Stimulated activated CD4-positive, alpha-beta T cell treated with anti-CD3 and anti-CD28 coated beads, Interleukin-2, amount 100 ng/mL, for 24 hours (primary cell): ENCODE measurements at regions not wholly inside any gene's neighbourhood (a gene's known extent, or its start where the extent isn't known, plus 50 kb on each side); places are given as distances from the start of the nearest gene placed in this dataset.

Experiments
- DNase-seq, 2 donors: peaks; one replicate each; pipeline ENCODE4 v3.0.0-alpha.2; 2020

DNA sequence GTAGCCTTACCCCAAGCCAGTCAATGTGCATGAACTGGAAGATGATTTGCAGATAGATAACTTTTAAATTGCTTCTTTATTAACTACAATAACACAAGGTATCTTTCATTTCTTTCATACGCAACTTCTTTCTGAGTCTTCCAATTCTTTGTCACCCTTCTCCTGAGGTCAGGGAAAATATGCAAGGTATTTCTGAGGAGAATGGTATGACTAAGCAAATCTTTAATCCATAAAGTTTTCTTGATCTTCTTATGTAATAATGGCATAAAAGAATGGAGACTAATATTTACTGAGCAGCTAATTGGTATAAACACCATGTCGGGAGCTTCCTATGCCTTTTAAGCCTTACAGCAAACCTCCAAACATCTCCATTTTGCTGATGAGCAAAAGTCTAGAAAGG is 438.9 kb downstream of the KCNJ2 start:
- no peak for DNase-seq

DNA sequence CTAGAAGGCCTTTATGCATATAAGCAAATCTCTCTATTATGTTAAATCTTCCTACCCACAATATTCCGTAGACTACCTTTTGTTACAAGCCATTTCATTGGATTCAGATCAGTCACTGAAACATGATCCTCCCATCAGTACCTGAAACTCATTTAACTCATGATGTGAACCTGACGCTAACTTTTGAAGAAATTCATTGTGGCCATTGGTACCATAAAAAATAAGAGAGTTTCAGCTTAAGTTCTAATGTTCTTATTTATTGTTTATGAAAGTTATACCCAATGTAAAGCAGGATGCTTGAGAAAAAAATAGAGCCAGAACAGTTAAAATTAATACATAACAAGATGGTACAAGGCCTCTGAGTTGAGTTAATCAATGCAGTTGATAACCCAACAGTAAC is 439.6 kb downstream of the KCNJ2 start:
- no peak for DNase-seq

DNA sequence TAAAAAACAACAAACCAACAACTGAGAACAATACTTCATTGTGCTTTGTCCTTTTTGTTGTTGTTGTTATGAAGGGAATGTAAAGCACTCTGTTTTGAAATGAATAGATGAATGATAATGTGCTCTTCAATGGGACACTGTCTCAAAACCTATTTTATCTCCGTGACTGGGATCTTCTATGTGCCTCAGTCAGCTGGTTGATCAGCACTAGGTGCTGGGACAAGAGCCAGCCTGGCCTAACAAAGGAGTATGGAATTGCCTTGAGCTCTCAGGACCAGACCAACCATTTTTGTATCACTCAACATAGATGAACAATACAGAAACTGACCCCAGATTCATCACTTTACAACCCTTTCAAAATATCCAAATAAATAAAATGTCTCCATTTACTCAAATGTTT is 440.2 kb downstream of the KCNJ2 start:
- no peak for DNase-seq

DNA sequence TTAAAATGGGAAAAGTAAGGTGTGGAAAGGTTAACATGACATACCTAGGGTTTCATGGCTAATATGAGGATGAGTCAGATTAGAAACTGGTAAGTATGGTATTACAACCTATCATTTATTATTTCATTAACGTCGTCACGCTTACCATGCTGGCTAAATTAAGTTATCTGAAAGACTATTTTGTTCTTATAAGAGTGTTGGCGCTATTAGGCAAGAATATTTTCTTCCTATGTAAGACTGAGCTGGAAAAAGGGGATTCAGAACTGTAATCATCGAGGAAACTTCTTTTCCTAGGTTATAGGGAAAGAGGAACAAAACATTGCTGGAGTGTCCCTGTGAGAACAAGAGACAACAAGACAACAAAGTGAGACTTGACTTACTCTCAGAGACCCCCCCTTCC is 440.8 kb downstream of the KCNJ2 start:
- no peak for DNase-seq

DNA sequence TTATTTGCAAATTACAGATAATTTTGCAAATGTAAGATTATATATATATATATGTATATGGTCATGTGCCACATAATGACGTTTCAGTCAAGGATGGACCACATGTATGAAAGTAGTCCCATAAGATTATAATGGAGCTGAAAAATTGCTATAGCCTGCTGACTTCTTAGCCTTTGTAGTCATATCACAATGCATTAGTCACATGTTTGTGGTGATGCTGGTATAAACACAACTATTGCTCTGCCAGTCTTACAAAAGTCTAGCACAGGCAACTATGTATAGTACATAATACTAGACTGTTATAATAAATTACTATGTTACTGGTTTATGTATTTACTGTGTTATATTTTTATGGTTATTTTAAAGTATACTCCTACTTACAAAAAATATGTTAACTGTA is 444.3 kb downstream of the KCNJ2 start:
- DNase-seq: no peak

DNA sequence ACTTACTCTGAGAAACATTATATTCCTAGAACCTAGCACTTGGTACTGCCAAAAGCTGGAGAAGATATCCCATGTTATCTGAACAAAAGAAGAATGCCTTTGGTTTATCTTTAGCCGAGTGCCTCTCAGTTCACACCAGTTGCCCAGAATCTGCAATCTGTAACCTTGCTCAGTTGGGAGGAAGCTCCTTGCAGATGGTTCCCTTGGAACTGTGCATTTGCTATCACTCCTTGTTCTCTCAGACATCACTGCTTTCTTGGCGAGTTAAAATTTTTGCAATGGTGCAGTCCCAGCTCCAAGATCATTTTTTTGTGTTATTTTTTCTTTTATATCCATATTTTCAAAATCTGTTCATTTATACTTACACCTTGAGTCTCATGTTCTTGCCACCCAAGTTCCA is 446.5 kb downstream of the KCNJ2 start:
- no peak for DNase-seq

DNA sequence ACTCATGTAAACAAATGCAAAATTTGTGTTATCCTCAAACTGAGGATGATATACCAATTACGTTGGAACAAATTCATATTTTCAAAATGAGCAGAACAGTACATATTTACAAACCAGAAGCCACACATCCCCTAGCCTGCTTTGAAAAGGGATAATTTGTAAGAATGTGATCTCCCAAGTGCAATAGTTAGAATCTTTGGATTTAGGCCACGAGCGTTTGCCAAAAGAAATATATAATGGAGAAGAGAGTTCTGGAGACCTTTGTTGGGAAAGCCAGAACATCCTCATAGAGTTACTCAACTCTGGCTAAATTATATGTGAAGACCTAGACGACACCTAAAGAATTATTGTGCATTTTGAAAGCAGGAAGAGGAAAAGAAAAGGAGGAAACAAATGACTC is 449.3 kb downstream of the KCNJ2 start:
- no peak for DNase-seq

DNA sequence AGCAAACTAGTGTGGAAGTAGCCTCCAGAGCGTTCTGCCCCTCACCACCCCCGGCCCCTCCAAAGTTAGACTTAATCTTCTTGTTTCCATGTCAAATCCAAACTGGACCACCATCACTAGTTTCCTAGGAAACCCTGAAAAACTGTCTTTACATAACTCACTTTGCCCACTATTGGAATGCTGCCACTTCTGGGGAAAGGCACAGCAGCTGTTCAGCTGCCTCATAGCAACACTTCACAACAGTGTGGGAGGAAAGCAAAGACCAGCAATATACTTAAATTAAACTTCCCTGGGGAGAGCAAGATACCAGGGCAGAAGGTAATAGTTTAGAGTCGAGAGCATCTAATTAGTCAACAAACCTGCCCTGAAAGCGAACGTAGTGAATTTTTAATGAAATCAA is 452.2 kb downstream of the KCNJ2 start:
- DNase-seq: no peak

DNA sequence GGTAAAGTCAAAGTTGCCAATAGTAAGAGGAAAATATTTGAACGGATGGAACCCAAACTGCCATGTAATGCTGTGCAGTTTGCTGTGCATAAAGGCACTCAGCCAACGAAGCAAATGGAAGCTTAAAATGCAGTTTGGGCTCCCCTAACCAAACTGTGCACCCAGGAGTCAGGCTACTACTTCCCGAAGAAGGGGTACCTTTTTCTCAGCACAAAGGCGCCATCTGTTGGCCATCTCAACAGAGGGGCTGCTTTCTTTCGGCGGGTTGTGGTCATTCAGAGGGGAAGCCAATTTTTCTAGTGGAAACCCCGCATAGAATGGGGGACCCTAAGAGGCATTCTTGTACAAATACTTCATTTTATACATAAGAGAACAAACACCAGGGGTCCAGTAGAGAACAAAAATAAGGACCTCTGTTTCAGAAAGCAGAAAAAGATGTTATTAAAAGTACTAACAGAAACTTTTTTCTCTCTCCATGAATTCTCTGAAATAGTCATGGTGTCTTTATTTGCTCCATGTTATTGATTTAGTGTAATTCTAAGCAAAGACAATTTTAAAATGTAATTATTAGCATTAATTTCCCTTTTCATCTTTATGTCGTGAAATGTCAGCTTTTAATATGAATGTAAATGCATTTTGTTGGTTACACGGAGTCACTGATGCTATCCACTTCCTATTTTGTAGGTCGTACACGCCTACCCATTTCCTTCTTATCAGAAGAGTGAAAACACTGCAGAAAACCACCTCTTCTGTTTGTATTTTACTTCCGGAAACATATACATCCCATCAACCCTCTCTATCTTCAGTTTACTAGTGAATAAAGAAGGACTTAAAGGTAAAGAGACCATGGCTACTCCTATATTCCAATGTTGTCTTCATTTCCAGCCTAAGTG is 453.3 kb downstream of the KCNJ2 start:
- peak in 1 of 2 donors; percentile 27 for DNase-seq

DNA sequence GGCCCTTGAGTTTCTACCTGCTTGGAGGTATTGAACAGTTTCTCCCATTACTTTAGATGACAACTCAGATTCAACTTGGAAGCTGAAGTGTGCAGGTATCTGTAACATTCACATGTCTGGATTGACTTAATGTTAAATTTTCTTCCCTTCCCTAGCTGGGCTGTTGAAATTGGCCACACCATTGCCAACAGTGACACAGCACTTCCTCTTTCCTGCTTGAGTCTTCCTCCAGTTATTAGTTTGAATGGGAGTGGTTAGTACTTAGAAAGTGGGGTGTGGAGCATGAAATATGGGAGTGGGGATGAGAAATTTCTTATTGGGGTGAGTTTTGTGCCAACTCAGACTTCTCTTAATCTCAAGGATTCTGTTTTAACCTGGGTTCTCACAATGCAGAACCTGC is 454.9 kb downstream of the KCNJ2 start:
- DNase-seq: no peak

DNA sequence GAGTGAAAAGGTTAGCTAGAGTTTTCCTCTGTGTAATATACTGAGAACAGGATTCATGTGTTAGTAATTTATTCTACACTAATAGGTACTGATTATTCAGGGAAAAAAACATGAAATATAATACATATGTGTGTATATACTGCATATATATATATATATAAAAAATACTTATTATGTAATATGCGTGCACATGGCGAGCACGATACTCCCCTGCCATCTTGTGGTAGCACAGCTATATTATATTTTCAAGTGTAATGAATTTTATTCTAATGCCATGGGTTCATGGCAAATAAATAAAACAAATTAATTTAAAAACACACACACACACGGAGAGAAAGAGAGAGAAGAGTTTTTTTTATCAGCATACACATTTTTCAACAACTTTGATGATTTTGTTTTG is 460.6 kb downstream of the KCNJ2 start:
- DNase-seq: no peak

DNA sequence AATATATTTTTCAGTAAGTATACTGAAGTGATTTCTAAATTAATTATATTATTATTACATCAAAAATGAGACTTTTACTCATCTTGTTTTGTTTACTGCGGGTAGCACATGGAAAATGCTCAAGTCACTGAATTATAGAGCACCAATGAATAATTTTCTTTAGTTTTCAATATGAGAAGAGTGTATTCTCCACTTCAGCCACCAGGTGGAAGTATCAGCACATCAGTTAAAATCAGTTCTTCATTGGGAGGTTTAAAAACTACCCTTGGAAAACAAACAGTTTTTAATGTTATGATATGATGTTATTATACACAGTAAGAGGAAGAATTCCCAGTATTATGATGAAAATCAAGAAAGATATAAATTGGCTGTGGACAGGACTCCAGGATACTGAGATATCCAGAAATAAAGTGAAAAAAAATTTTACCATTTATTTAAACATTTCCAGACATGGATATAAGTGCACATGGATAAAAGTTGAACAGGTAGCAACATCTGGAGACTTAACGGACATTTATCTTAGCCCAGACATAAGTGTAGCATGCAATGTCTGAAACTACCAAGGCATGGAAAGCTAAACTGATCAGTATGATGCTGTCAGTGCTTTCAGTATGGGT is 467.3 kb downstream of the KCNJ2 start:
- DNase-seq: no peak

DNA sequence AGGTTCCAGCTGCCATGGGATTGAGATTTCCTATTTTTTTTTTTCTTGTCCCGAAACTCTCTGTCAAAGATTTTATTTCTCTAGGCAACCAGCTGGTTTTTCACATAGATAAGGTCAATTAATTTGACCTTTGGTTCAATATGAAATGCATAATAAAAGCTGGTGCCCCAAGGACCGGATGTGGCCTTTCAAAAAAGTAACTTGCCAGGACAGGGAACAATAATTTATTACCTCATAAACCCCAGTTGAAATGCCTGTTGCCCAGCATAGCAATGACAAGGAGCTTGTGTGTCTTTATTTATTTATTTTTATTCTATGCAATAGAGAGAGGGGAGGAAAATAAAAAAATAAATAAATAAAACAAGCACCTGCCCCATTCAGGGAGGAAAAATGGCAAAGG is 472.7 kb downstream of the KCNJ2 start:
- DNase-seq: no peak

DNA sequence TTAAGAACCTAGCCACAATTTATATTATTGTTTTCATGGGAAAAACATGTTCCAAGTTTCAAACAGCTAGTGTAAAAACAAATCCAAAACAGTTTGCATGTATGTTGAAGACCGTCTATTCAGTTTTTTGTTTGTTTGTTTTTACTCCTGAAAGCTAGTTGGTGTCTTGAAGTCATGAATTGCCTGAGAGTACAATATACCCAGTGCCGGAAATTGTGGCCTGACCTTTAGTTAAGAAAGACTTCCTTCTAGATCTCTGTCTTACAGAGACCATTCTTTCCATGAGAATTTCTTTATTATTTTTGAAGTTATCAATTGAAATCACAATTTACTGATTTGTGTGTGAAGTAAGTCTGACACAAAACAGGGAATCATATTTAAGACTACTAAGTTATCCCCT is 474.8 kb downstream of the KCNJ2 start:
- no peak for DNase-seq

DNA sequence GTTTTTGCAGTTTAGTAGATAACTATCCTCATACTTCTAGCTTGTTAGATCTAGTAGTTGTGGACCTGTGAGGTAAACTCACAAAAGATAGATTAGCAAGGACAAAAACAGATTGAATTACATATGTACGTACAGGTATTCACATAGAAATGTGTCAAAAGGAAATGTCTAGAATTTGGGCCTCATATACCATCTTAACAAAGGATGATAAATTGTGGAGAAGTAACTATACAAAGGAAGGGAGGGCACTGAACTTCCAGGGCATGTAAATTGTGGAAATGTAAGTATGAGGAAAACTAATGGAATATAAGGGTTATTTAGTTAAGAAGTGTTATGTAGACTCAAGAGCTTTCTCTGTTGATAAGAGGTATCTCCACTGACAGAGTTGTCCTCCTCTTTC is 477.3 kb downstream of the KCNJ2 start:
- no peak for DNase-seq

DNA sequence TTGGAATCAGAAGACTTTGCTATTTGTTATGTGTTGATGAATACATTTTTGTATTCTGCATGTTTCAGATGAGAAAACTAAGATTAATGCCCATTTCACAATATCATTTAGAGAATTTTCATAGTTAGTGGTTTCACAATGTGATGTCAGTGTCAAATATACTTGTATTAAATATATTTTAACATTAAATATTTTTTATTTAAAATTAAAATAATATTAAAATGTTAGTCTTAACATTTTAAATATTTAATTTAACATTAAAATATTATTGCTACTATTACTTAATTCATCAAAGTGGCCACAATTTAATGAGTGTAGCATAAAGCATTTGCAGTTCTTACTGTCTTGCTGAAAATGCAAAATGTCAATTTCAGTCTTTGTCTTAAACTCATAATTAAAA is 478.8 kb downstream of the KCNJ2 start:
- no peak for DNase-seq

DNA sequence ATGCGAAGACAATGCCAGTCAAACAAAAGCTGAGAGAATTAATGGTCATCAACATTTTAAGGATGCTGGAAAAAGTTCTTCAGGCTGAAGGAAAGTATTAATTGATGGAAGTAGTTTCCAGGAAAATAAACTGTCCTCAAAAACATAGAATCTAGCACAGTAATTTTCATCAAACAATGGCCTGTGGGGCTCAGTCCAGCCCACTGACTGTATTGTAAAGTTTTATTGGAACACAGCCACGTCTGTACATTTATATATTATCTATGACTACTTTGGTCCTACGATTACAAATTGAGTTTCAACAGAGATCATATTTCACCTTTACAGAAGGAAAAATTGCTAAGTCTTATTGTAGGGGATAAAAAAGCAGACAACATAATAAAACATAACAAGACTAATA is 484.5 kb downstream of the KCNJ2 start:
- DNase-seq: no peak

DNA sequence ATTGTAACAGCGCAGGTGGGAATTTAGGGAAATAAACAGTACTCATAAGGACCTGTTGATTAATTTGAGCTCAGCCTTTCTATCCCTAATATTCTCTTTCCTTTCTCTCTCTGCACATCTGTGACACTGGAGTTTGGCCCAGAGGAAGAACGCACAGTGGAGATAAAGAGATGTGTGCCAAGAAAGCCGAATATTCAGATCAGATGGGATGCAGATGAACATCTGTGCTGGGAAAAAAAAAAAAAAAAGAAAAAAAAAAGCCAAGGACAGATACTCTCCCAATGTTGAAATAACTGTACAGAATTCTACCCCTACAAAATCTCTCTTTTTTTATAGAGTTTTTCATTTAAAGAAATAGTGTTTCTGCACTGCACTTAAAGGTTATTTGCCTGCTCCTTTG is 485.4 kb downstream of the KCNJ2 start:
- no peak for DNase-seq

DNA sequence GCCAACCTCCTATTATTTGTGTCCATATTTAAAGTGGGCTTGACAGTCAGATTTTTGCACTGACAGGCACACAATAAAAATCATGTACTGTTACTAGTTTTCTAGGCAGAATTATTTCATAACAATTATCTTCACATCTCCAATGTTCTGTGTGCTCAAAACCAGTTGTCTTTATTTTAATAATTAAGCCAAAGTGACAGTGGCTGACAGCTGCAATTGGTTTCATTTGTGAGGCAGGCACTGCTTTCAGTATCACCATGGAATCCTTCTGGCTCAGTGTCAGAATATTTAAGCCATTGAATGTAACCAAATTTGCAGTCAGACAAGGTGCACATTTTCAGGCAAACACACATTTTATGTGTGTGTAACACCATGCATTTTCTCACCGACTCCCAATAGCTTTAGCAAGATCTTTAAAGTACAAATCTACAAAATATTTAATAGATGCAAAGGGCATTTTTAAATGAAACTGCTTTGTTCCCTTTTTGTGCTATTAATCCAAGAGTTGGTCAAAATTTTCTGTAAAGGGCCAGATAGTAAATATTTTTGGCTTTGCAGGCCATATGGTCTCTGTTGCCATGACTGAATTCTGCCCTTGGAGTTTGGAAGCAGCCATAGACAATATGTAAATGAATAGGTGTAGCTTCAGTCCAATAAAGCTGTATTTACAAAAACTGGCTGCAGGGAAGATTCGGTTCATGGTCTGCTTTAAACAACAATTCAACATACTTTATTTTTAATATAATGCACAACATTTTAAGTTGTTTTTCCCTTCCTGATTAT is 486.0 kb downstream of the KCNJ2 start:
- no peak for DNase-seq

DNA sequence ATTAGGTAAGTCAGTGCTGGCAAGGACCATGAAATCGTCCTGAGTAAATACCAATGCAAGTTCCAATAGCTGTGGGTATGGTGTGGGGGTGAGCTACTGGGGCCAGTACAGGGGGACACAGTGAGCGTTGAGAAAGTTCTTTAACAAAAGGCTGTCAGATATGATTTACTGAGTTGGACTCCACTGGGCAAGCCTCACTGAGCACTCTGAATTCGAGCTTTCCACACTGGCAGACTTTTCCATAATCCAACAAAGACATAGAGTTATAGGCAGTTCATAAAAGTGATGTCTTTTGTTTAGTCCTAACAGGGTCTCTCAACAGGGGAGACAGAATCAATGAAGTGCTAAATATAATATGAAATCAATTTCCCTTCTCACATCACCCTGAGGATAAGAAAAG is 489.0 kb downstream of the KCNJ2 start:
- no peak for DNase-seq

DNA sequence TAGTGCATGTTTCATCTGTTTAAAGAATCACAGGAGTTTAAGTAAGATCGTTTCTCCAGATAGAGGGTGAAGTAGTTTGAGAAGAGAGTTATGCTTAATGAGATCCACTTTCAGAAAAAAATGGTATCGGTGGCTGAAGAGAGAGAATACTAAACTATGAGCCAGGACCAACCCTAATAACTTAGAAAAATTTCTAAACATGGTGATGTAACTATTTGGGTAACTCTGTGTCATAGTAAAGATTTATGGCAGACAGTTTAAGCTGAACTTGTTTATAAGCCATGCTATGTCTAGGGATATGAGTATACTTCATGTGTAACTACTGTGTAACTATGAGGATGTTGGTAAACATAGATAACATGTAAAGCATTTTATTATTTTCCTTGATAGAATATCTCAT is 489.5 kb downstream of the KCNJ2 start:
- no peak for DNase-seq

DNA sequence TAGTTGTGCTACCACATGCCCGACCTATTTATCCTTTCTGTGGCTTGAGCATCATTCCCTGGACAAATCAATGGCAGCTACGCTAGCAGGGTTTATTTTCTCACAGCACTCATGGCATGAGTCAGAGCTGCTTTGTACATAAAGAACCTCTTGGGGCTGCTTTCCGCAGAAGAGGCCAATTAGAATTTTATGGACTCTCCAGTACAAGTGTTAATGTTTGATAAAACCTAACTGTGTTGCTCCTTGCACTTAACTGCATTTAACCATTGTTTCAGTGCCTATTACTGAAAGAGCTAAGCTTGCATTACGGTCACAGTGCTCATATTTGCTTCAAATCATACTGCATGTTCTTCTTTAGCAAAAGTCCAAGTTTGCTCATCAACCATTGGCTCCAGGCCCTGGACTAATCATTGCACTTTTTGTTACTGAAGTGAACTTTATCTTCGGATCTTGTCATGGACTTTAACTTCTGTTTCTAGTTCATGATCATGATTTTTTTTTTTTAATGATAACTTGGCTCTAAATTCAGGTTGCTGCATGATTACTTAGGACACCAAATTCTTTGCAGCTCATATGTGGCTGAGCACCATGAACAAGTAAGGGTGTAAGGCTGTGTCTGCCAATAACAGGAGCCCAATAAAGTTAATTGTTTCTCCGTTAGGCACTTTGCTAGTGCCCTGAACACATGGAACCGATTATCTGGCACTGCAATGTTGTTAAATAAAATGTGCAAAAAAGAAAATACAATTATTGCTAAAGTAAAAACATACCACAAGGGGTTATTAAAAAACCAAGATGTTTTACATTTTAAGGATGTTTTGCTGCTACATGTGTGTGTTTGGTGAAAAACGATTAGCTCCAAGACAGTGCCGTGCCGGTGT is 492.2 kb downstream of the KCNJ2 start:
- DNase-seq: no peak
